ENCODE measurements at regions not wholly inside any gene's neighbourhood (a gene's known extent, or its start where the extent isn't known, plus 50 kb on each side); places are given as distances from the start of the nearest gene placed in this dataset.

DNA sequence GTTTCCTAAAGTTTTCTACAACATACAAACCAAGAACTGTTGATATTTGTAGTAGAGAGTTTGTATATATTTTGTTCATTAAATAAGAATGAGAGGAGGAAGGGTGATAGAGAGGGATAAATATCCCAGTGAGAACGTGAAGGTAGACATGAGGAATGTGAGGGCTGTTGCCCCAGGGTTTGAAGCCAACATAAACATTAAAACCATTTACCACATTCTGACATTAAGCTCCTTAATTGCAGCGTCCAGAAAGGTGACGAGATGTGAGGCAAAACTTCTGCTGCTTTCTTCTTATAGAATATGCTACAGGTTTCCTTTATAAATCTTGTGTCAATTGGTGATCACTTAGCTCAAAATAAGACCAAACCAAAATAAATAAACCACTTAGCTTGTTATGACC lies 267.8 kb upstream of the CNTN4 start (continued):
- TF ChIP-seq GLIS3 (CRISPR knock-in tag; IDR thresholded peaks at IDR 0.05): no peak
- TF ChIP-seq, protein P1, sequence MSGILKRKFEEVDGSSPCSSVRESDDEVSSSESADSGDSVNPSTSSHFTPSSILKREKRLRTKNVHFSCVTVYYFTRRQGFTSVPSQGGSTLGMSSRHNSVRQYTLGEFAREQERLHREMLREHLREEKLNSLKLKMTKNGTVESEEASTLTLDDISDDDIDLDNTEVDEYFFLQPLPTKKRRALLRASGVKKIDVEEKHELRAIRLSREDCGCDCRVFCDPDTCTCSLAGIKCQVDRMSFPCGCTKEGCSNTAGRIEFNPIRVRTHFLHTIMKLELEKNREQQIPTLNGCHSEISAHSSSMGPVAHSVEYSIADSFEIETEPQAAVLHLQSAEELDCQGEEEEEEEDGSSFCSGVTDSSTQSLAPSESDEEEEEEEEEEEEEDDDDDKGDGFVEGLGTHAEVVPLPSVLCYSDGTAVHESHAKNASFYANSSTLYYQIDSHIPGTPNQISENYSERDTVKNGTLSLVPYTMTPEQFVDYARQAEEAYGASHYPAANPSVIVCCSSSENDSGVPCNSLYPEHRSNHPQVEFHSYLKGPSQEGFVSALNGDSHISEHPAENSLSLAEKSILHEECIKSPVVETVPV (CRISPR knock-in tag; IDR thresholded peaks at IDR 0.05): no peak

DNA sequence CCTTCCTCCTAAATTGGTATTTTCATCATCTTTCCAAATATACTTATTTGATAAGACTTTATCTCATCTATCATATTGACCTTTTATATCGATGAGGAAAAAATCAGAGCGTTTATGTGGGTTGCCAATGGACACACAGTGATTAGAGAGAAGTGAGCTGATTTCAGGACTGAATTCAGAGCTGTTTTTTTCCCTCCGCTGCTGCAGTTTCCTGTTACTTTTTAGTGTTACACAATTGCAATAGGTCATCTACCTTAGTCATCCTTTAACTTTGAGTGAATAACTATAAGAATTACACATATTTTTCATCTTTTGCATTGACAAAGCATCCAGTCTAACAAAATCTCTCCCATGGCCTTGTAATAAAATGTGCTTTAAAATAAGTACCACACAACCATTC lies 266.3 kb upstream of the CNTN4 start:
- TF ChIP-seq ESRRG (CRISPR knock-in tag; IDR thresholded peaks at IDR 0.05) (no peak), TSHZ2 (CRISPR knock-in tag; IDR thresholded peaks at IDR 0.05) (no peak), SNAI2 (CRISPR knock-in tag; IDR thresholded peaks at IDR 0.05) (no peak), TOX (CRISPR knock-in tag; IDR thresholded peaks at IDR 0.05; ENCODE audit: borderline replicate concordance) (no peak), OSR1 (CRISPR knock-in tag; IDR thresholded peaks at IDR 0.05) (no peak), ARNTL (CRISPR knock-in tag; IDR thresholded peaks at IDR 0.05; ENCODE audit: borderline replicate concordance, low read depth) (no peak), BACH2 (CRISPR knock-in tag; IDR thresholded peaks at IDR 0.05; ENCODE audit: borderline replicate concordance) (no peak), ZFP30 (CRISPR knock-in tag; IDR thresholded peaks at IDR 0.05) (no peak), ZNF70 (CRISPR knock-in tag; IDR thresholded peaks at IDR 0.05) (no peak), ISL1 (CRISPR knock-in tag; IDR thresholded peaks at IDR 0.05) (no peak), ZNF8 (CRISPR knock-in tag; IDR thresholded peaks at IDR 0.05) (no peak), ZNF565 (CRISPR knock-in tag; conservative IDR thresholded peaks at IDR 0.05; ENCODE audit: low read depth) (no peak), GLIS3 (CRISPR knock-in tag; IDR thresholded peaks at IDR 0.05) (no peak), CSDC2 (CRISPR knock-in tag; IDR thresholded peaks at IDR 0.05) (no peak), ZFP3 (CRISPR knock-in tag; IDR thresholded peaks at IDR 0.05) (no peak), RARB (CRISPR knock-in tag; IDR thresholded peaks at IDR 0.05) (no peak), PATZ1 (CRISPR knock-in tag; IDR thresholded peaks at IDR 0.05; ENCODE audit: borderline replicate concordance) (no peak), TCF4 (CRISPR knock-in tag; IDR thresholded peaks at IDR 0.05; ENCODE audit: borderline replicate concordance) (no peak)
- TF ChIP-seq, protein P1 (CRISPR knock-in tag; IDR thresholded peaks at IDR 0.05): no peak
- no peak for ATAC-seq

- TF ChIP-seq ZFP30 (CRISPR knock-in tag; IDR thresholded peaks at IDR 0.05) (no peak), POU6F1 (CRISPR knock-in tag; IDR thresholded peaks at IDR 0.05; ENCODE audit: borderline replicate concordance, low read depth) (no peak), PATZ1 (CRISPR knock-in tag; IDR thresholded peaks at IDR 0.05; ENCODE audit: borderline replicate concordance) (no peak), ZC3H10 (CRISPR knock-in tag; IDR thresholded peaks at IDR 0.05) (no peak), ESRRG (CRISPR knock-in tag; IDR thresholded peaks at IDR 0.05) (no peak), SNAI2 (CRISPR knock-in tag; IDR thresholded peaks at IDR 0.05) (no peak), ZNF565 (CRISPR knock-in tag; conservative IDR thresholded peaks at IDR 0.05; ENCODE audit: low read depth) (no peak)
- TF ChIP-seq, protein P2, sequence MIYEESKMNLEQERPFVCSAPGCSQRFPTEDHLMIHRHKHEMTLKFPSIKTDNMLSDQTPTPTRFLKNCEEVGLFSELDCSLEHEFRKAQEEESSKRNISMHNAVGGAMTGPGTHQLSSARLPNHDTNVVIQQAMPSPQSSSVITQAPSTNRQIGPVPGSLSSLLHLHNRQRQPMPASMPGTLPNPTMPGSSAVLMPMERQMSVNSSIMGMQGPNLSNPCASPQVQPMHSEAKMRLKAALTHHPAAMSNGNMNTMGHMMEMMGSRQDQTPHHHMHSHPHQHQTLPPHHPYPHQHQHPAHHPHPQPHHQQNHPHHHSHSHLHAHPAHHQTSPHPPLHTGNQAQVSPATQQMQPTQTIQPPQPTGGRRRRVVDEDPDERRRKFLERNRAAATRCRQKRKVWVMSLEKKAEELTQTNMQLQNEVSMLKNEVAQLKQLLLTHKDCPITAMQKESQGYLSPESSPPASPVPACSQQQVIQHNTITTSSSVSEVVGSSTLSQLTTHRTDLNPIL (CRISPR knock-in tag; IDR thresholded peaks at IDR 0.05; ENCODE audit: low read depth): no peak
- no peak for ATAC-seq
Observed at GRCh38 chr3:1843111-1843510, 255.6 kb upstream of the CNTN4 start.

All from SK-N-SH treated with all-trans-retinoic acid at 6 μM for 48 hours (cell line).